A673 (cell line): ENCODE measurements at regions not wholly inside any gene's neighbourhood (a gene's known extent, or its start where the extent isn't known, plus 50 kb on each side); places are given as distances from the start of the nearest gene placed in this dataset.
A peak's percentile ranks its signal among the peaks of the same experiment; 100 is the strongest.

ENCODE experiments used
- BruUV-seq: library from RNA; stranded (reverse); fragments of 400-500 nt; replicated peaks from 2 replicates; lab custom pipeline; 2021; lab: Mats Ljungman, UMichigan
- CTCF ChIA-PET: fragments of 300-600 bp; sonication (Branson Sonifier 250); formaldehyde crosslinking; loops from one replicate; lab custom pipeline; 2022; ENCODE audit warnings: antibody characterized with exemption; lab: Charles Lee
- POLR2A ChIA-PET: fragments of 300-600 bp; sonication (Branson Sonifier 250); formaldehyde crosslinking; loops from one replicate; lab custom pipeline; 2022; ENCODE audit warnings: antibody characterized with exemption; ENCODE audit not compliant: low non-redundant PET; lab: Charles Lee
- DNase-seq: peaks from one replicate; pipeline ENCODE4 v3.0.0-alpha.2; 2015; ENCODE audit warnings: low spot score
- H3K27ac ChIP-seq: fragments of 200-600 bp; sonication (generic); 2 replicates; pipeline ENCODE4 v1.5.1; 2016; ENCODE audit warnings: mixed run types, low read depth, mild to moderate bottlenecking, mixed read lengths, antibody characterized with exemption, low read length; ENCODE audit not compliant: poor library complexity, severe bottlenecking
- H3K27me3 ChIP-seq: fragments of 200-600 bp; sonication (generic); replicated peaks from 2 replicates; pipeline ENCODE4 v1.6.1; 2017; ENCODE audit warnings: mixed run types, low read depth, mild to moderate bottlenecking, mixed read lengths, antibody characterized with exemption, low read length; ENCODE audit not compliant: insufficient read depth, poor library complexity
- H3K36me3 ChIP-seq: fragments of 200-600 bp; sonication (generic); 2 replicates; pipeline ENCODE4 v1.6.1; 2016; ENCODE audit warnings: mixed run types, mild to moderate bottlenecking, mixed read lengths, antibody characterized with exemption, low read length; ENCODE audit not compliant: insufficient read depth, poor library complexity, severe bottlenecking
- H3K4me1 ChIP-seq: fragments of 200-600 bp; sonication (generic); 2 replicates; pipeline ENCODE4 v1.6.1; 2017; ENCODE audit warnings: mixed run types, mild to moderate bottlenecking, mixed read lengths, antibody characterized with exemption, low read length; ENCODE audit not compliant: insufficient read depth, poor library complexity, severe bottlenecking
- H3K4me3 ChIP-seq: fragments of 200-600 bp; sonication (generic); 2 replicates; pipeline ENCODE4 v1.5.1; 2016; ENCODE audit warnings: low read depth, mixed run types, mild to moderate bottlenecking, mixed read lengths, low read length; ENCODE audit not compliant: poor library complexity, severe bottlenecking
- H3K9me3 ChIP-seq: fragments of 200-600 bp; sonication (generic); 2 replicates; pipeline ENCODE4 v1.6.1; 2016; ENCODE audit warnings: mixed run types, low read depth, mild to moderate bottlenecking, mixed read lengths, antibody characterized with exemption, low read length; ENCODE audit not compliant: poor library complexity, severe bottlenecking
- EZH2 ChIP-seq: fragments of 200-600 bp; sonication (generic); IDR thresholded peaks from 2 replicates; pipeline ENCODE4 v1.6.1; 2017; ENCODE audit warnings: borderline replicate concordance, low read depth, mild to moderate bottlenecking, mixed read lengths, antibody characterized with exemption, low read length; ENCODE audit not compliant: poor library complexity, severe bottlenecking
- intact Hi-C: fragments of 100-400 bp; cut with micrococcal nuclease; formaldehyde crosslinking; loops from one replicate; pipeline ENCODE4 v1.10.0; 2022; ENCODE audit not compliant: unreplicated experiment
- TF ChIP-seq, protein P1 (sequence below): fragments of 300-800, 200-600 bp; sonication (generic); conservative IDR thresholded peaks from 2 replicates; pipeline ENCODE4 v1.5.1; 2017; ENCODE audit warnings: low read depth, mild to moderate bottlenecking, antibody characterized with exemption, low read length, moderate library complexity, mixed read lengths

DNA sequence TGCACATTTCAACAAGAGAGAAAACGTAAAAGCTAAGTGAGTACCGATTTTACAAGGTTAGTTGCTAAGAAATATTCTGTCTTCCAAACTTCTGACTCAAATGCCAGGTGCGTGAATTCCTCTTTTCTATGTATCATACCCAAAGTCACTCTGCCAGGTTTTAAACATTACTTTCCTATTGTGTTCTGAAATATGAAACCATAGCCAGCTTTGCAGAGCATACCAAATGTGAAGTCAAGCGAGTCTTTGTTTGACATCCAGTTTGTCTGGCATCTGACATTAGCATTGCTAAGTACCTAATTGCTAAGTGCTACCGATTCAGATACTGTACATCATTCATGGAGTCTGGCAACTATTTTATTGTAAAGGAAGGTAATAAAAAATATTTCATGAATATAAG lies 321.9 kb upstream of the GALNT5 start:
- intact Hi-C loops = no loop called here
- BruUV-seq = no TSS peak
- CTCF ChIA-PET = no interaction called here

DNA sequence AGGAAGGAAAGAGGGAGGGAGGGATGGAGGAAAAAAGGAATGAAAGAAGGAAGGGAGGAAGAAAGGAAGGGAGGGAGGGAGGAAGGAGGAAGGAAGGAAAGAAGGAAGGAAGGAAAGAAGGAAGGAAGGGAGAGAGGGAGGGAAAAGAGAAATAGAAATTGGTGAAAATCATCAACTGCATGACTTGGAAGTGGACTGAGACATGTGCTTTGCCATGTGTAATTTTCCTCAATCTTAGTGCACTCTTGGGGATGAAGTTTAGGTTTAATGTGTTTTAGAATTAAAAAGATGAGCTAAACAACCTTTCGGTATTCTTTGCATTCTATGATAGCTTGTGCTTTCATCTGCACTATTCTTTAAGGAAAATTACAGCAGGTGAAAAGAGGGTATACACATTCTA lies 320.1 kb upstream of the GALNT5 start:
- H3K27me3 ChIP-seq = no peaks in the 10 kb centered on the region
- no peaks in the 10 kb centered on the region for H3K9me3 ChIP-seq
- H3K4me1 ChIP-seq = no peaks in the 10 kb centered on the region
- intact Hi-C loops = no loop called here
- no peak for TF ChIP-seq EZH2
- TF ChIP-seq, protein P1, sequence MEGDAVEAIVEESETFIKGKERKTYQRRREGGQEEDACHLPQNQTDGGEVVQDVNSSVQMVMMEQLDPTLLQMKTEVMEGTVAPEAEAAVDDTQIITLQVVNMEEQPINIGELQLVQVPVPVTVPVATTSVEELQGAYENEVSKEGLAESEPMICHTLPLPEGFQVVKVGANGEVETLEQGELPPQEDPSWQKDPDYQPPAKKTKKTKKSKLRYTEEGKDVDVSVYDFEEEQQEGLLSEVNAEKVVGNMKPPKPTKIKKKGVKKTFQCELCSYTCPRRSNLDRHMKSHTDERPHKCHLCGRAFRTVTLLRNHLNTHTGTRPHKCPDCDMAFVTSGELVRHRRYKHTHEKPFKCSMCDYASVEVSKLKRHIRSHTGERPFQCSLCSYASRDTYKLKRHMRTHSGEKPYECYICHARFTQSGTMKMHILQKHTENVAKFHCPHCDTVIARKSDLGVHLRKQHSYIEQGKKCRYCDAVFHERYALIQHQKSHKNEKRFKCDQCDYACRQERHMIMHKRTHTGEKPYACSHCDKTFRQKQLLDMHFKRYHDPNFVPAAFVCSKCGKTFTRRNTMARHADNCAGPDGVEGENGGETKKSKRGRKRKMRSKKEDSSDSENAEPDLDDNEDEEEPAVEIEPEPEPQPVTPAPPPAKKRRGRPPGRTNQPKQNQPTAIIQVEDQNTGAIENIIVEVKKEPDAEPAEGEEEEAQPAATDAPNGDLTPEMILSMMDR = no peak
- no peak for DNase-seq
- ChIA-PET POLR2A (interaction anchor here (0.6 kb wide), 1 partner anchor 21 kb away, joined by 15 read pairs; no protein-coding TSS in a partner anchor), CTCF (interaction anchor here (0.6 kb wide), 1 partner anchor 256 kb away, joined by 3 read pairs; no protein-coding TSS in a partner anchor)
- no TSS peak for BruUV-seq
- H3K27ac ChIP-seq = no peak overlapping the region
- no peak overlapping the region for H3K4me3 ChIP-seq
- H3K36me3 ChIP-seq = no peaks in the 10 kb centered on the region

More for the DNA sequence above, 321.9 kb upstream of the GALNT5 start:
- POLR2A ChIA-PET = no interaction called here
- no peaks in the 10 kb centered on the region for H3K9me3 ChIP-seq
- DNase-seq = peak; percentile 28
- H3K4me1 ChIP-seq = no peaks in the 10 kb centered on the region
- no peak overlapping the region for H3K4me3 ChIP-seq
- H3K36me3 ChIP-seq = no peaks in the 10 kb centered on the region
- no peak for TF ChIP-seq EZH2
- no peak overlapping the region for H3K27ac ChIP-seq
- H3K27me3 ChIP-seq = no peaks in the 10 kb centered on the region

GRCh38 chr2:156944871-156945270 lies 312.6 kb upstream of the GALNT5 start:
- ChIA-PET CTCF (no interaction called here), POLR2A (no interaction called here)
- Histone ChIP-seq H3K4me3 (no peak overlapping the region), H3K27me3 (no peaks in the 10 kb centered on the region), H3K27ac (no peak overlapping the region), H3K9me3 (no peaks in the 10 kb centered on the region), H3K36me3 (no peaks in the 10 kb centered on the region), H3K4me1 (no peaks in the 10 kb centered on the region)
- no TSS peak for BruUV-seq
- no peak for DNase-seq
- TF ChIP-seq, protein P1 = no peak
- no peak for TF ChIP-seq EZH2
- intact Hi-C loops = no loop called here

DNA sequence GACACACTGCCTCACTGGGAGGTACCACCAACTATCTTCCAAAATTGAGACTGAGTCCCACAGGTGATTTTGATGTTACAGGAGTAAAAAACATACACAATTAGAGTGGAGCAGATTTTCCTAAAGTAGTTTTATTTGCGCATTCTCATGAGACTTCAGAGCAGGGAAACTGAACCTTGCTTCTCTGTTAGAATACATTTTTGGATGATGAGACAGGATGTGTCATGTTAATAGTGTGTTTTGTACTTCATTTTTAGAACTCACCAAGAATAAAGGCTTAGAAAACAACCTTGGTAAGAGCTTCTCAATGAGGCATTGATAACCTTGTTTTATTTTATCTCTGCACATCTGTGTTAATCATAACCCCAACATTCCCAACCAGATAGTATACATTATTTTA lies 310.2 kb upstream of the GALNT5 start:
- no peak for DNase-seq
- no peaks in the 10 kb centered on the region for H3K9me3 ChIP-seq

More for the DNA sequence above, 310.2 kb upstream of the GALNT5 start:
- ChIA-PET CTCF (no interaction called here), POLR2A (no interaction called here)
- H3K4me1 ChIP-seq = no peaks in the 10 kb centered on the region
- BruUV-seq = no TSS peak
- intact Hi-C loops = no loop called here
- H3K27me3 ChIP-seq = no peaks in the 10 kb centered on the region
- H3K36me3 ChIP-seq = no peaks in the 10 kb centered on the region
- no peak overlapping the region for H3K4me3 ChIP-seq
- no peak for TF ChIP-seq EZH2
- TF ChIP-seq, protein P1 = no peak
- H3K27ac ChIP-seq = no peak overlapping the region
